ENCODE measurements at regions not wholly inside any gene's neighbourhood (a gene's known extent, or its start where the extent isn't known, plus 50 kb on each side); places are given as distances from the start of the nearest gene placed in this dataset.

- Mint-ChIP-seq H3K9me3 (peaks cover 84% of the 10 kb centered on the region), H3K4me1 (ENCODE audit: low read depth) (no peaks in the 10 kb centered on the region), H3K27ac (no peak overlapping the region), H3K27me3 (ENCODE audit: low read depth) (no peaks in the 10 kb centered on the region), H3K4me3 (no peak overlapping the region), H3K36me3 (ENCODE audit: low read depth) (no peaks in the 10 kb centered on the region)
Observed at GRCh38 chr19:23065306-23065705, 51.5 kb upstream of the ZNF730 start.

- Mint-ChIP-seq H3K4me1 (ENCODE audit: low read depth) (no peaks in the 10 kb centered on the region), H3K27me3 (ENCODE audit: low read depth) (no peaks in the 10 kb centered on the region), H3K9me3 (peaks cover 78% of the 10 kb centered on the region), H3K27ac (no peak overlapping the region), H3K36me3 (ENCODE audit: low read depth) (no peaks in the 10 kb centered on the region), H3K4me3 (no peak overlapping the region)
Observed at GRCh38 chr19:23062921-23063320, 53.9 kb upstream of the ZNF730 start.

- Mint-ChIP-seq H3K4me1 (ENCODE audit: low read depth) (no peaks in the 10 kb centered on the region), H3K27me3 (ENCODE audit: low read depth) (no peaks in the 10 kb centered on the region), H3K9me3 (peaks cover 74% of the 10 kb centered on the region), H3K4me3 (no peak overlapping the region), H3K36me3 (ENCODE audit: low read depth) (no peaks in the 10 kb centered on the region), H3K27ac (no peak overlapping the region)
Observed at GRCh38 chr19:23060016-23060415, 56.8 kb upstream of the ZNF730 start.

GRCh38 chr19:23056516-23056915, 53.5 kb upstream of the ZNF728 start:
- Mint-ChIP-seq H3K4me1 (ENCODE audit: low read depth) (no peaks in the 10 kb centered on the region), H3K36me3 (ENCODE audit: low read depth) (no peaks in the 10 kb centered on the region), H3K9me3 (peaks cover 73% of the 10 kb centered on the region), H3K4me3 (no peak overlapping the region), H3K27me3 (ENCODE audit: low read depth) (no peaks in the 10 kb centered on the region), H3K27ac (no peak overlapping the region)

GRCh38 chr19:23055946-23056345, 53.0 kb upstream of the ZNF728 start:
- peaks cover 73% of the 10 kb centered on the region for H3K9me3 Mint-ChIP-seq

GRCh38 chr19:23055501-23055900, 52.5 kb upstream of the ZNF728 start:
- Mint-ChIP-seq H3K27me3 (ENCODE audit: low read depth) (no peaks in the 10 kb centered on the region), H3K9me3 (peaks cover 73% of the 10 kb centered on the region), H3K4me3 (no peak overlapping the region), H3K4me1 (ENCODE audit: low read depth) (no peaks in the 10 kb centered on the region), H3K36me3 (ENCODE audit: low read depth) (no peaks in the 10 kb centered on the region), H3K27ac (no peak overlapping the region)

More at GRCh38 chr19:23055946-23056345, 53.0 kb upstream of the ZNF728 start:
- Mint-ChIP-seq H3K27ac (no peak overlapping the region), H3K36me3 (ENCODE audit: low read depth) (no peaks in the 10 kb centered on the region), H3K4me3 (no peak overlapping the region), H3K27me3 (ENCODE audit: low read depth) (no peaks in the 10 kb centered on the region), H3K4me1 (ENCODE audit: low read depth) (no peaks in the 10 kb centered on the region)

GRCh38 chr19:23054456-23054855, 51.5 kb upstream of the ZNF728 start:
- H3K36me3 Mint-ChIP-seq (ENCODE audit: low read depth), result no peaks in the 10 kb centered on the region
- peaks cover 68% of the 10 kb centered on the region for H3K9me3 Mint-ChIP-seq
- no peaks in the 10 kb centered on the region for H3K4me1 Mint-ChIP-seq (ENCODE audit: low read depth)
- no peak overlapping the region for H3K27ac Mint-ChIP-seq
- no peaks in the 10 kb centered on the region for H3K27me3 Mint-ChIP-seq (ENCODE audit: low read depth)
- no peak overlapping the region for H3K4me3 Mint-ChIP-seq

Measured in T-helper 1 cell treated with Interleukin-12 subunit alpha and Interleukin-12 subunit beta and Interleukin-4 antibody, amounts not matched to agents 30 μg/mL and 1 μg/mL, for 36 hours (primary cell).